ENCODE measurements at regions not wholly inside any gene's neighbourhood (a gene's known extent, or its start where the extent isn't known, plus 50 kb on each side); places are given as distances from the start of the nearest gene placed in this dataset.
"Not testable (repeated sequence)": the region's sequence is repeated elsewhere in the genome, so short reads cannot be mapped to it uniquely, and the experiment has no call there.

DNA sequence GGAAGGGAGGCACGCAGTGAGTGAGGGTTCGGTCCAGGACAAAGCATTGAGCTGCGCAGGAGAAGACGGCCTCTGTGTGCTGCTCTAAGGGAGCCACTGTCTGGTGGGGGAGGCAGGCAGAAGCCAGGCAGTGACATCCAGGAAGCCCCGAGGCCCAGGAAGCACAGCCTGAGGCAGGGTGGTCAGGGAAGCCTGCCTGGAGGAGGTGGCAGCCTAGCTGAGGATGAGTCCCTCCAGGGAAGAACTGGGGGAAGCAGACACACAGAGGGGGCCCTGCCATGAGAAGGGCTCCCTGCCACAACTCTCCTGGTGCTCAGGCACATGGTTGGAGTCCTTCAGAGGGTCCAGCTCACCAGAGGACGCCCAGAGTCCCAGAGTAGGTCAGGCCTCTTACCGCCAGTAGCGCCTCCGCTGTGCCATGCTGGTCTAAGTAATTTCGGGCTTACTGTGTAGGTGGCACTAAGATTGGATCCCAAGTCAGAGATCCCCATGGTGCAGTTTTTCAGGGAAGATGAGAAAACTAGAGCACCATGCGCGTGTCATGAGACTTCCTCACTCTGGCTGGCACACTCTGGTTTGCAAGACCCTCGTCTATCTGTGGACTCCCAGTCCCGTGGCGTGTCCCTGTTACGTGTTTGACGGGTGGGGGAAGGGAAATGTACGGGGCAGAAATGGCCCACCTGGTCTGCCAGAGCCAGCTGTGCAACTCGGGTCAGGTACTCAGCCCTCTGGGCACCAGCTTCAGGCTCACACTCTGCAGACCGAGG is 887.2 kb downstream of the BRD1 start:
- no peak for FAIRE-seq

DNA sequence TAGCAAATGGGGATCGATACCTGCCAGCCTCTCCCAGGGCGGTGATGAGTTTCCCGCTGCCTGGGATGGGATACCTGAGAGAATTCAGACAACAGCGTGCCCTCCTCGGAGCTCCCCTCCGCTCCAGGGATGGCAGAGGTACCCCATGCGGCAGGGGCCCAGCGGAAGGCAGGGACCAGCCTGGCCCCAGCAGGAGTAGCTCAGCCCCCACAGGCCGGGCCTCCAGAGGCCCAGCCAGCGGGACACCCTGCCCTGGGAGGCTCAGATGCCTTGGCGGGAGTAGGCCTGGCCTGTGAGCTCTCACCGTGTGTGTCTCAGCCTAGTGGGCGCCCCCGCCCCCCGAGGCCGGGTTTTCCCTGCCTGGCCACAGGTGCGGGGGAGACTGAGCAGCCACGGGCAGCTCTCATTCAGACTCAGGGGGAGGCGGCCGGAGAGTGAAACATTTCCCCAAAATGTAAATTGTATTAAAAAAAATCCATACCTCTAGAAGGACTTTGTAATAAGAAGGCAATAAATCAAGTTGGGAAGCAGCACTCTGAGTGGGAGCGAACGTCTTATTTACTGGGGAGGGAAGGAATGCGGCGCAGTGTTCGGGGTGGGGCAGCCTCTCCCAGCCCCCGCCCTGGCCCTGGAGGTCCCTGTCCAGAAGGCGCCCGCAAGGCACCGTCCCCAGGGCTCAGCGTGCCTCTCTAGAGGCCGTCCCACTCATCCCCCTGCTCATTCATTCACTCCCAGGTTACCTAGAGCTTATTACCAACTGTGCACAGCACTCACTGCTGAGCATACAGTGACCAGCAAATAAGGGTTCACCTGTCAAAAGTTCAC is 888.0 kb downstream of the BRD1 start:
- no peak for FAIRE-seq

GRCh38 chr22:48938741-48939140 is 888.9 kb downstream of the BRD1 start:
- FAIRE-seq: no peak

DNA sequence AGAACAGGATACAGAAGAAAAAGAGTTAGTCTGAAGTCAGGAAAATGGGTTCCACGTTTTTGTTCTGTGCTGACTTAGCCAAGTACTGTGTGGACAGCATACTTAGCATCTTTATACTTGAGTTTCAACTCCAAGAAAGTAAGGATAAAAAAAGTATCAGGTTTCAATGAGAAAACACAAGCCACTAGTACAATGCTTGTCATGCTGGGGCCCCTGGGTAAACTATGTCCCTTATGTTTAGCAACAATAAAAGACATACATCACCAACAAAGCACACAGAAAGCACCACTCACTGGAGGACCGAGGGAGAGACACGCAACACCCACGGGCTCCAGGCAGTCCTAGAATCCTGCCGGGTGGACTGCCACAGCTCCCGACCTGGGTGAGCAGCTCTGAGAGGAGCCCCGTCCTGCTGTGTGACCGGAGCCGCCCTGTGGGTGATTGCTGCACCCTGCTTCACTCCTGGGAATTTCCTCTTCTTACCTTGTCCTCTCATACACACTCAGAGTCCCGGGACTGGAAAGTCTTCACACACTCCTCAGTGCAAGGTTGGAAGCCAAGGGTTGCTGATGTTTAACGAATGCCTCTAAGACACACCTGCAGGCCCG is 890.5 kb downstream of the BRD1 start:
- FAIRE-seq: no peak

- FAIRE-seq: no peak
Measured at GRCh38 chr22:48936391-48936790, 891.3 kb downstream of the BRD1 start.

- no peak for FAIRE-seq
Measured at GRCh38 chr22:48934446-48934845, 893.2 kb downstream of the BRD1 start.

GRCh38 chr22:48931452-48931851 is 896.2 kb downstream of the BRD1 start:
- FAIRE-seq: no peak

DNA sequence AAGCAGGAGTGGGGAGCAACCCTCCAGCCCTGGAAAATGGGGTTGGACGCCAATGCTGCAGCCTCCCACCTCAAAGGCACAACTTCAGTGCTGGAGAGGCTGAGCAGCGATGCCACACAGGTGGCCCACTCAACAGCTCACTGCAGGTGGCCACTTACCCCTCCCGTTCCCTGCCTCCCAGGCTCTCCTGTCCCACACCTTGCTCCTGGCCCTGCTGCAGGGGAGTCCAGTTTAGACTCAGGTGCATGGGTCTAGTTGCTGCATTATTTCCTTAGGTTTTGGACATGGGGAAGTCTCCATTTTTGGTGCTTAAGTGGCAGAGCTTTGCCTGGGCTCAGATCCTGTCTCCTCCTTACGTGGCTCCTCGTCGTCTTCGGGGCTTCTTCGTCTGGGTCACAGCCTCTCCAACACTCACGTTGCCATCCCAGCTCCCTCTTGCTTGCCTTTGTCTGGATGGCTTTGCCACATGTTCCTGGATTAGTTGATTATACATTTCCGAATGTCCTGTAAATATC is 898.3 kb downstream of the BRD1 start:
- FAIRE-seq: no peak

- no peak for FAIRE-seq
Measured at GRCh38 chr22:48927591-48927990, 900.1 kb downstream of the BRD1 start.

GRCh38 chr22:48926643-48927042 is 901.0 kb downstream of the BRD1 start:
- FAIRE-seq: no peak

DNA sequence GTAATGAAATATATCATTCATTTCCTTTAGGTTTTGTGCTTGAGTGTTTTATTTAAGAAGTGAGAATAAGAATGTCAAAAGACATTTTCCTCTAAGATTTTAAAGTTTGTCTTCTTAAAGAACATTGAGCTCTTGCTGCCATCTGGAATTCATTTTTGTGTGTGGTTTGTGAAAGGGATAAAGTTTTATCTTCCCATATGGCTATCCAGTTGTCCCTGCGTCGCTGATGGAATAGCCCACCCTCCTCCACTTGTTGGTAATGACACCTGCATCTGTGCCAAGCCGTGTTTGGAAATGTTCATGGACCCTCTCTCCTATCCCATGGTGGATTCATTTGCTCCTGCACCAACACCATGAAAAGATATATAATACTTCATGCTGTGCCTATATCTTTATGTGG is 901.5 kb downstream of the BRD1 start:
- no peak for FAIRE-seq

GRCh38 chr22:48925450-48925849 is 902.2 kb downstream of the BRD1 start:
- no peak for FAIRE-seq

GRCh38 chr22:48923996-48924395 is 903.7 kb downstream of the BRD1 start:
- FAIRE-seq: no peak

- FAIRE-seq: no peak
Measured at GRCh38 chr22:48923165-48923865, 904.4 kb downstream of the BRD1 start.

GRCh38 chr22:48921411-48921903 is 906.2 kb downstream of the BRD1 start:
- FAIRE-seq: no peak

- FAIRE-seq: no peak
Measured at GRCh38 chr22:48920776-48921241, 906.9 kb downstream of the BRD1 start.

DNA sequence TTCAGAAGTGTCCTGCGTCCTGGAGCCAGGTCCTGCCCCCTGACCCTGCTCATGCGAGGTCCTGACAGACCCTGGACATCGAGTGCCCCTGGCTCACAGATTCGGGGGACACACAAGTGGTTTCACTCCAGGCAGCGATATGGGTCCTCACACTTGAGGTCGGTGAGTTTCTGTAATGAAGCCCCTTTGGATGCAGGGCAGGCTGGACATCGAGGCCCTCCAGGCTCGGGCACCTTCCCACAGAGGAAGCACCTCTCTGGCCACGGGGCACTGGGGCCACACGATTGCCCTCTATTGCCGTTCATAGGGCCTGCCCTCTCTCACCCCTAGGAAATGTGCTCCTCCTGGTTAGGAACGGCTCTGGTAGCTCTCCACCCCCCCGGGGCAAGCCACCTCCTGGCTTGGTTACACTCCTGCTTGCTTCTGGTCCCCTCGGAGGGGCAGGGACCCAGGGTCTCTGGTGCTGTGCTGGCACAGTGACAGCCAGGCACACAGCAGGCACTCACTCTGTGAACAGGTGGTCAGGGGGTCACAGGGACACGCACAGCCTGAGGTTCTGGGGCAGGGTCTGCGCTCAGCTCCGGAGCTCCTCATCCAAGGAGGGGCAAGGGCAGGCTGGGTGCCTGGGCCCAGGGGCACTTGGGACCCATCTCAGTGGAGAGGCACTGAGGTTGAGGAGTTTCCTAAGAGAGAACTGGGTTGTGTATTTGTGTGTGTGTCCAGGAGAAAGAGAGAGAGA is 907.7 kb downstream of the BRD1 start:
- FAIRE-seq: no peak

DNA sequence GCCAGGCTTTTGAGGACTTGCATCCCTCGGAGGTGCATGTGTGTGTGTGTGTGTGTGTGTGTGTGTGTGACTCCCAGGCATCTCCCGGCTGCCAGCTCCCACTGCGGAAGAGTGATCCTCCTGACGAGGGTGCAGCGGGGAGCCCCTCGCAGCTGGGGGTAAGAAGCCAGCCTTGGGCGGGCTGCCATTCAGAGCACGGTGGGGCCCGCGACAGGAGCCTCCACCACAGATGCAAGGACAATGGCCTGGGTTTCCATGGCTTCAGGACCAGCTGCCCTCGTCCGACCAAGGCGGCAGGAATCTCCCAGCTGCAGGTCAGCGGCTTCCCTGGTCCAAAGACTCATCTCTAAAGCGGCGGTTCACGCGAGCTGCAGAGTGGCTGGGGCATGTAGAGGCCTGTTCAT is 908.5 kb downstream of the BRD1 start:
- FAIRE-seq: no peak

DNA sequence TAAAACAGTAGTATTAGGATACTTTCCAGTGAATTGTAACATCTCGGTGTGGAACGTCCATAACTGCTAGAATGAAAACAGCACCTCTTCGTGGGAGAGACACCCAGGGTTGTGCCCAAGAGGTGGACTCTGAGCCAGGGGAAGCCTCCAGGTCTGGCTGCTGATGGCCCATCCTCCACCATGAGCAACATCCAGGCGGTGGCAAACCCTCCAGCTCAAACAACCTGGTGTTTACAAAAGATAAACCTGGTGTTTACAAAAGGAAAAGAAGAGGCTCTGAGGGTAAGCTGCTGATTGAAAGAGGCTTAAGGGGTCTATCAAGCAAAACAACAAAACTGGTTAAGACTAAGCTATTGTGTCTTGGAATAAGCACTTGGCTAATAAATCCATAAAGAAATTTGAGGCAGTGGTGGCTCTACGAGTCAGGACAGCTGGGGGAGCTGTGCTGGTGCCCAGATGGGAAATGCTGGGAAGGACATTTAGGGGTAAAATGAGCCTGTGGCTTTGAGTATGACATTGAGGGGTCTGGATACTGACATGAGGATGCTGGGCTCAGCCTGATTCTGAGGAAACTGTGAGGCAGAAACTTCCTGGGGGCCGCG is 909.0 kb downstream of the BRD1 start:
- FAIRE-seq: no peak

GRCh38 chr22:48912356-48913066 is 915.2 kb downstream of the BRD1 start:
- FAIRE-seq: not testable (repeated sequence)

GRCh38 chr22:48911647-48912046 is 916.0 kb downstream of the BRD1 start:
- FAIRE-seq: not testable (repeated sequence)
